ENCODE measurements at regions not wholly inside any gene's neighbourhood (a gene's known extent, or its start where the extent isn't known, plus 50 kb on each side); places are given as distances from the start of the nearest gene placed in this dataset.
A peak's percentile ranks its signal among the peaks of the same experiment; 100 is the strongest.

GRCh38 chr16:82460766-82461165 lies 166.0 kb upstream of the CDH13 start:
- no peaks in the 10 kb centered on the region for H3K27me3 ChIP-seq
- no peaks in the 10 kb centered on the region for H3K36me3 ChIP-seq
- no peak for TF ChIP-seq EP300 (IDR thresholded peaks at IDR 0.05)
- no peak for TF ChIP-seq POLR2A (IDR thresholded peaks at IDR 0.05)
- no peak for TF ChIP-seq CTCF (IDR thresholded peaks at IDR 0.05)
- WGBS, 3 donors: 67 to 77% (median 73%) methylated on average over 3 of the region's 3 CpGs
- intact Hi-C loops (cut with DNase I): no loop called here
- no peak overlapping the region for H3K27ac ChIP-seq
- no peak for DNase-seq
- H3K4me1 ChIP-seq (ENCODE audit: insufficient read depth): no peaks in the 10 kb centered on the region
- no peak overlapping the region for H3K4me3 ChIP-seq
- H3K9me3 ChIP-seq: no peaks in the 10 kb centered on the region

GRCh38 chr16:82459580-82460256 lies 167.1 kb upstream of the CDH13 start:
- Histone ChIP-seq H3K27ac (no peak overlapping the region), H3K27me3 (no peaks in the 10 kb centered on the region), H3K4me1 (ENCODE audit: insufficient read depth) (no peaks in the 10 kb centered on the region), H3K36me3 (no peaks in the 10 kb centered on the region), H3K9me3 (no peaks in the 10 kb centered on the region), H3K4me3 (no peak overlapping the region)
- no peak for DNase-seq
- TF ChIP-seq CTCF (IDR thresholded peaks at IDR 0.05) (no peak), EP300 (IDR thresholded peaks at IDR 0.05) (no peak), POLR2A (IDR thresholded peaks at IDR 0.05) (no peak)
- WGBS, 3 donors: 49 to 62% (median 53%) methylated on average over 11 of the region's 11 CpGs
- intact Hi-C loops (cut with DNase I): loop anchor here in 1 of 4 donors (10.0 kb wide), 1 partner anchor 195 kb away; no protein-coding TSS in a partner anchor

- intact Hi-C loops (cut with DNase I): loop anchor here in 1 of 4 donors (10.0 kb wide), 1 partner anchor 192 kb away; no protein-coding TSS in a partner anchor
- Histone ChIP-seq H3K27me3 (no peaks in the 10 kb centered on the region), H3K27ac (no peak overlapping the region), H3K4me1 (ENCODE audit: insufficient read depth) (no peaks in the 10 kb centered on the region), H3K9me3 (no peaks in the 10 kb centered on the region), H3K36me3 (no peaks in the 10 kb centered on the region), H3K4me3 (no peak overlapping the region)
- TF ChIP-seq CTCF (IDR thresholded peaks at IDR 0.05): no peak
- no peak for TF ChIP-seq POLR2A (IDR thresholded peaks at IDR 0.05)
- TF ChIP-seq EP300 (IDR thresholded peaks at IDR 0.05): no peak
- WGBS, 3 donors: 3 to 6% (median 6%) methylated on average over 4 of the region's 4 CpGs
- peak in 1 of 5 donors; percentile 19 for DNase-seq
Observed at GRCh38 chr16:82456683-82457082, 170.1 kb upstream of the CDH13 start.

GRCh38 chr16:82454566-82454965 lies 172.2 kb upstream of the CDH13 start:
- 85 to 90% (median 86%) methylated on average over 6 of the region's 6 CpGs for WGBS, 3 donors
- Histone ChIP-seq H3K4me3 (no peak overlapping the region), H3K27me3 (no peaks in the 10 kb centered on the region), H3K9me3 (no peaks in the 10 kb centered on the region), H3K4me1 (ENCODE audit: insufficient read depth) (no peaks in the 10 kb centered on the region), H3K36me3 (no peaks in the 10 kb centered on the region), H3K27ac (no peak overlapping the region)
- intact Hi-C loops (cut with DNase I): loop anchor here in 1 of 4 donors (10.0 kb wide), 1 partner anchor 190 kb away; no protein-coding TSS in a partner anchor
- no peak for DNase-seq
- no peak for TF ChIP-seq EP300 (IDR thresholded peaks at IDR 0.05)
- no peak for TF ChIP-seq POLR2A (IDR thresholded peaks at IDR 0.05)
- TF ChIP-seq CTCF (IDR thresholded peaks at IDR 0.05): no peak
